Upper lobe of left lung (tissue), 6 donors: ENCODE measurements at regions not wholly inside any gene's neighbourhood (a gene's known extent, or its start where the extent isn't known, plus 50 kb on each side); places are given as distances from the start of the nearest gene placed in this dataset.

Experiments
- ATAC-seq, 2 donors: fragments of 200-7000 bp; cut with Tn5 transposase; one replicate each; pipeline ENCODE4 v1.9.1; 2022; ENCODE audit warnings: mild to moderate bottlenecking in 2 of 2, moderate library complexity in 2 of 2; ENCODE audit not compliant: low FRiP score in 2 of 2
- DNase-seq, 2 donors: peaks; one replicate each; pipeline ENCODE4 v3.0.0-alpha.2; 2019 to 2020
- H3K27ac ChIP-seq, 4 donors: fragments of 200-600 bp; sonication (generic); one replicate each; pipeline ENCODE4 v1.5.1; 2016 to 2019
- H3K27me3 ChIP-seq, 4 donors: fragments of 200-600 bp; sonication (generic); one replicate each; pipeline ENCODE4 v1.5.1; 2017 to 2019
- H3K36me3 ChIP-seq, 4 donors: fragments of 200-600 bp; sonication (generic); one replicate each; pipeline ENCODE4 v1.5.1; 2016 to 2019
- H3K4me1 ChIP-seq, 4 donors: fragments of 200-600 bp; sonication (generic); one replicate each; pipeline ENCODE4 v1.5.1; 2018 to 2019
- H3K4me3 ChIP-seq, 4 donors: fragments of 200-600 bp; sonication (generic); one replicate each; pipeline ENCODE4 v1.5.1; 2017 to 2019; ENCODE audit warnings: mild to moderate bottlenecking in 2 of 4, moderate library complexity in 1 of 4
- H3K9me3 ChIP-seq, 4 donors: fragments of 200-600 bp; sonication (generic); one replicate each; pipeline ENCODE4 v1.5.1; 2018 to 2019
- EP300 ChIP-seq, 4 donors: sonication (generic); formaldehyde crosslinking; IDR thresholded peaks; one replicate each; pipeline ENCODE4 v1.5.1; 2017; ENCODE audit warnings: antibody characterized with exemption in 4 of 4, control low read depth in 2 of 4
- POLR2A ChIP-seq, 4 donors: fragments of 450-650 bp; IDR thresholded peaks; one replicate each; pipeline ENCODE4 v1.5.1; 2016 to 2017; ENCODE audit warnings: antibody characterized with exemption in 4 of 4, mild to moderate bottlenecking in 2 of 4
- POLR2AphosphoS5 ChIP-seq, 2 donors: sonication (generic); formaldehyde crosslinking; IDR thresholded peaks; one replicate each; pipeline ENCODE4 v1.5.1; 2017; ENCODE audit warnings: antibody characterized with exemption in 2 of 2
- WGBS, 2 donors: methylation state at CpG; one replicate each; pipeline ENCODE4 v1.1.5; 2017 to 2018; 5-methylcytosine and 5-hydroxymethylcytosine counted together
- TF ChIP-seq, protein P1 (sequence below), 6 experiments: fragments of 450-650 bp in 4 of 6; fragments of 200-600 bp in 2 of 6; sonication (generic) in 2 of 6; IDR thresholded peaks; one replicate each; pipeline ENCODE4 v1.5.1; 2016 to 2019; ENCODE audit warnings: antibody characterized with exemption in 6 of 6
- donor health status: DM: no; HTN: no; CAD: no; lungs with moderate emphysema.
- donor health status: DM: no; HTN: yes; CAD: no; lungs with severe emphysema.

- 81 to 90% methylated on average over 2 of the region's 2 CpGs for WGBS, 2 donors
- Histone ChIP-seq H3K36me3 (no peaks in the 10 kb centered on the region), H3K9me3 (no peaks in the 10 kb centered on the region), H3K27ac (no peak overlapping the region), H3K4me1 (no peaks in the 10 kb centered on the region), H3K27me3 (no peaks in the 10 kb centered on the region), H3K4me3 (no peak overlapping the region)
- no peak for ATAC-seq
- no peak for DNase-seq
- TF ChIP-seq POLR2A (IDR thresholded peaks at IDR 0.05) = no peak
- TF ChIP-seq EP300 (IDR thresholded peaks at IDR 0.05) = no peak
- TF ChIP-seq POLR2AphosphoS5 (IDR thresholded peaks at IDR 0.05) = no peak
- TF ChIP-seq, protein P1, sequence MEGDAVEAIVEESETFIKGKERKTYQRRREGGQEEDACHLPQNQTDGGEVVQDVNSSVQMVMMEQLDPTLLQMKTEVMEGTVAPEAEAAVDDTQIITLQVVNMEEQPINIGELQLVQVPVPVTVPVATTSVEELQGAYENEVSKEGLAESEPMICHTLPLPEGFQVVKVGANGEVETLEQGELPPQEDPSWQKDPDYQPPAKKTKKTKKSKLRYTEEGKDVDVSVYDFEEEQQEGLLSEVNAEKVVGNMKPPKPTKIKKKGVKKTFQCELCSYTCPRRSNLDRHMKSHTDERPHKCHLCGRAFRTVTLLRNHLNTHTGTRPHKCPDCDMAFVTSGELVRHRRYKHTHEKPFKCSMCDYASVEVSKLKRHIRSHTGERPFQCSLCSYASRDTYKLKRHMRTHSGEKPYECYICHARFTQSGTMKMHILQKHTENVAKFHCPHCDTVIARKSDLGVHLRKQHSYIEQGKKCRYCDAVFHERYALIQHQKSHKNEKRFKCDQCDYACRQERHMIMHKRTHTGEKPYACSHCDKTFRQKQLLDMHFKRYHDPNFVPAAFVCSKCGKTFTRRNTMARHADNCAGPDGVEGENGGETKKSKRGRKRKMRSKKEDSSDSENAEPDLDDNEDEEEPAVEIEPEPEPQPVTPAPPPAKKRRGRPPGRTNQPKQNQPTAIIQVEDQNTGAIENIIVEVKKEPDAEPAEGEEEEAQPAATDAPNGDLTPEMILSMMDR (IDR thresholded peaks at IDR 0.05) = no peak
Measured at GRCh38 chr4:176885224-176885623, 92.5 kb upstream of the VEGFC start.

GRCh38 chr4:176886135-176886534 lies 93.4 kb upstream of the VEGFC start:
- H3K27me3 ChIP-seq = no peaks in the 10 kb centered on the region
- no peaks in the 10 kb centered on the region for H3K4me1 ChIP-seq
- 78 to 81% methylated on average over 3 of the region's 3 CpGs for WGBS, 2 donors
- no peak for DNase-seq
- no peak overlapping the region for H3K27ac ChIP-seq
- no peak for TF ChIP-seq POLR2A (IDR thresholded peaks at IDR 0.05)
- TF ChIP-seq, protein P1 (IDR thresholded peaks at IDR 0.05) = no peak
- no peak for TF ChIP-seq POLR2AphosphoS5 (IDR thresholded peaks at IDR 0.05)
- TF ChIP-seq EP300 (IDR thresholded peaks at IDR 0.05) = no peak
- ATAC-seq = no peak
- H3K36me3 ChIP-seq = no peaks in the 10 kb centered on the region
- no peaks in the 10 kb centered on the region for H3K9me3 ChIP-seq
- H3K4me3 ChIP-seq = no peak overlapping the region

- TF ChIP-seq POLR2A (IDR thresholded peaks at IDR 0.05) (no peak), EP300 (IDR thresholded peaks at IDR 0.05) (no peak), POLR2AphosphoS5 (IDR thresholded peaks at IDR 0.05) (no peak)
- TF ChIP-seq, protein P1 (IDR thresholded peaks at IDR 0.05) = no peak
- 86 to 93% methylated on average over 3 of the region's 3 CpGs for WGBS, 2 donors
- Histone ChIP-seq H3K4me1 (no peaks in the 10 kb centered on the region), H3K27ac (no peak overlapping the region), H3K27me3 (no peaks in the 10 kb centered on the region), H3K36me3 (no peaks in the 10 kb centered on the region), H3K9me3 (no peaks in the 10 kb centered on the region), H3K4me3 (no peak overlapping the region)
- ATAC-seq = no peak
- no peak for DNase-seq
Measured at GRCh38 chr4:176889776-176890175, 97.1 kb upstream of the VEGFC start.

DNA sequence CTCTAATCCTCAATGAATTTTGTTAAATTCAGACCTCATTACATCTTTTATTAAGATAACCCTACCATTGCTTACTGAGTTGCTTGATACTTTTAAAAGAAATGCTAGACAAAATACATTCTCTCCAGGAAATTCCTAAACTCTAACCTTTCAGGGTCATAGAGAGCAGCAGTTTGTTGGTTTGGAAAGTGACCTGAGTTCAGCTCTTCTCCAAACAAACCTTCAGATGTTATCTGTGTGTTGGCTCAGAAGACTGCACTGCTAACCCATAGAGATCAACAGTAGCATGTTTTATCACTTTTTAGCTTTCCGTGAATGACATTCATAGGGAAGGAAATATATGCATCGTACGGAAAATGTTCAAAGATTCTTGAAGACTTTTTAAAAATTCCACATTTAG lies 101.8 kb upstream of the VEGFC start:
- no peak for ATAC-seq
- H3K27me3 ChIP-seq = no peaks in the 10 kb centered on the region
- H3K9me3 ChIP-seq = no peaks in the 10 kb centered on the region
- DNase-seq = no peak
- no peak overlapping the region for H3K4me3 ChIP-seq
- TF ChIP-seq POLR2AphosphoS5 (IDR thresholded peaks at IDR 0.05) (no peak), POLR2A (IDR thresholded peaks at IDR 0.05) (no peak), EP300 (IDR thresholded peaks at IDR 0.05) (no peak)
- TF ChIP-seq, protein P1 (IDR thresholded peaks at IDR 0.05) = no peak
- H3K27ac ChIP-seq = no peak overlapping the region
- no peaks in the 10 kb centered on the region for H3K36me3 ChIP-seq
- 61 to 75% methylated on average over 3 of the region's 3 CpGs for WGBS, 2 donors
- H3K4me1 ChIP-seq = no peaks in the 10 kb centered on the region

- Histone ChIP-seq H3K4me3 (no peak overlapping the region), H3K9me3 (no peaks in the 10 kb centered on the region), H3K27me3 (no peaks in the 10 kb centered on the region), H3K4me1 (no peaks in the 10 kb centered on the region), H3K27ac (no peak overlapping the region), H3K36me3 (no peaks in the 10 kb centered on the region)
- ATAC-seq = no peak
- DNase-seq = no peak
- 55 to 66% methylated on average over 5 of the region's 5 CpGs for WGBS, 2 donors
- TF ChIP-seq POLR2AphosphoS5 (IDR thresholded peaks at IDR 0.05) (no peak), POLR2A (IDR thresholded peaks at IDR 0.05) (no peak), EP300 (IDR thresholded peaks at IDR 0.05) (no peak)
- TF ChIP-seq, protein P1 (IDR thresholded peaks at IDR 0.05) = no peak
Measured at GRCh38 chr4:176896211-176896610, 103.5 kb upstream of the VEGFC start.
